Left lung (tissue), 4 donors: ENCODE measurements at regions not wholly inside any gene's neighbourhood (a gene's known extent, or its start where the extent isn't known, plus 50 kb on each side); places are given as distances from the start of the nearest gene placed in this dataset.

Experiments used
- ATAC-seq: fragments of 200-7000 bp; cut with Tn5 transposase; one replicate; pipeline ENCODE4 v1.9.1; 2020; ENCODE audit warnings: moderate library complexity
- DNase-seq, 4 donors: peaks; one replicate each; pipeline ENCODE4 v3.0.0-alpha.2; 2013 to 2020
- H3K27ac ChIP-seq, 2 donors: fragments of 200-600 bp; sonication (generic) in 1 of 2; one replicate each; pipeline versions ENCODE4 v1.5.0 to v1.8.0; 2020 to 2021
- H3K27me3 ChIP-seq, 2 donors: fragments of 200-600 bp; sonication (generic) in 1 of 2; one replicate each; pipeline versions ENCODE4 v1.5.0 to v1.8.0; 2020 to 2021
- H3K36me3 ChIP-seq, 2 donors: fragments of 200-600 bp; sonication (generic) in 1 of 2; one replicate each; pipeline versions ENCODE4 v1.5.0 to v1.8.0; 2020 to 2021
- H3K4me1 ChIP-seq, 2 donors: fragments of 200-600 bp; one replicate each; pipeline ENCODE4 v1.8.0; 2021
- H3K4me3 ChIP-seq, 2 donors: fragments of 200-600 bp; sonication (generic) in 1 of 2; one replicate each; pipeline versions ENCODE4 v1.5.0 to v1.8.0; 2020 to 2021; ENCODE audit warnings: mild to moderate bottlenecking in 1 of 2
- H3K9me3 ChIP-seq, 2 donors: fragments of 200-600 bp; sonication (generic) in 1 of 2; one replicate each; pipeline versions ENCODE4 v1.5.0 to v1.8.0; 2020 to 2021
- CTCF ChIP-seq, 2 donors: fragments of 200-600 bp; sonication (generic) in 1 of 2; IDR thresholded peaks; one replicate each; pipeline versions ENCODE4 v1.5.0 to v1.8.0; 2021; ENCODE audit warnings: antibody characterized with exemption in 2 of 2
- intact Hi-C, 2 donors: fragments of 100-400 bp; cut with DNase I; formaldehyde crosslinking; loops; one replicate each; pipeline versions ENCODE4 v1.11.2 to v1.14.2; 2022
- donor health status: DM: no; HTN: yes; CAD: no.
- donor health status: DM: no; HTN: no; CAD: no.

- no peak for DNase-seq
- ATAC-seq, result no peak
- no peak for TF ChIP-seq CTCF (IDR thresholded peaks at IDR 0.05)
- H3K27ac ChIP-seq, result no peak overlapping the region
- H3K27me3 ChIP-seq, result no peaks in the 10 kb centered on the region
- no peaks in the 10 kb centered on the region for H3K36me3 ChIP-seq
- H3K9me3 ChIP-seq, result no peaks in the 10 kb centered on the region
- H3K4me3 ChIP-seq, result no peak overlapping the region
- intact Hi-C loops, result loop anchor here in 1 of 2 donors (10.0 kb wide), 1 partner anchor 145 kb away; no protein-coding TSS in a partner anchor
- peaks cover 0 to 13% of the 10 kb centered on the region in 2 donors for H3K4me1 ChIP-seq
Measured at GRCh38 chr6:56709650-56710049, 67.0 kb upstream of the DST start.

GRCh38 chr6:56708810-56709597, 66.3 kb upstream of the DST start:
- ATAC-seq (peak; percentile 60), DNase-seq (peak in 2 of 4 donors; percentile 31 to 50)
- H3K9me3 ChIP-seq, result no peaks in the 10 kb centered on the region
- H3K4me3 ChIP-seq, result no peak overlapping the region
- intact Hi-C loops, result loop anchor here in 1 of 2 donors (10.0 kb wide), 1 partner anchor 146 kb away; no protein-coding TSS in a partner anchor
- H3K27ac ChIP-seq, result no peak overlapping the region
- H3K36me3 ChIP-seq, result no peaks in the 10 kb centered on the region
- peak; percentile 54 to 60 for TF ChIP-seq CTCF (IDR thresholded peaks at IDR 0.05)
- H3K27me3 ChIP-seq, result no peaks in the 10 kb centered on the region
- H3K4me1 ChIP-seq, result peaks cover 0 to 6% of the 10 kb centered on the region in 2 donors

- Histone ChIP-seq H3K27me3 (no peaks in the 10 kb centered on the region), H3K36me3 (no peaks in the 10 kb centered on the region), H3K9me3 (no peaks in the 10 kb centered on the region), H3K27ac (no peak overlapping the region), H3K4me1 (peaks cover 0 to 5% of the 10 kb centered on the region in 2 donors), H3K4me3 (no peak overlapping the region)
- no peak for TF ChIP-seq CTCF (IDR thresholded peaks at IDR 0.05)
- ATAC-seq (no peak), DNase-seq (no peak)
- intact Hi-C loops, result loop anchor here in 1 of 2 donors (10.0 kb wide), 1 partner anchor 148 kb away; no protein-coding TSS in a partner anchor
Measured at GRCh38 chr6:56706981-56707726, 64.5 kb upstream of the DST start.

- intact Hi-C loops, result loop anchor here in 1 of 2 donors (10.0 kb wide), 1 partner anchor 54 kb away; the partner anchor contains the start of gene DST
- Histone ChIP-seq H3K9me3 (no peaks in the 10 kb centered on the region), H3K4me1 (no peaks in the 10 kb centered on the region), H3K36me3 (no peaks in the 10 kb centered on the region), H3K4me3 (no peak overlapping the region), H3K27me3 (no peaks in the 10 kb centered on the region), H3K27ac (no peak overlapping the region)
- ATAC-seq (peak; percentile 81), DNase-seq (peak in 2 of 4 donors; percentile 34 to 39)
- peak; percentile 49 for TF ChIP-seq CTCF (IDR thresholded peaks at IDR 0.05)
Measured at GRCh38 chr6:56699066-56699654, 56.5 kb upstream of the DST start.
